GM23248 (cell line): ENCODE measurements at regions not wholly inside any gene's neighbourhood (a gene's known extent, or its start where the extent isn't known, plus 50 kb on each side); places are given as distances from the start of the nearest gene placed in this dataset.

Source experiments
- EZH2 ChIP-seq: fragments of 200-600 bp; sonication (generic); IDR thresholded peaks from 2 replicates; pipeline ENCODE4 v1.6.1; 2018; ENCODE audit warnings: antibody characterized with exemption, mild to moderate bottlenecking; ENCODE audit not compliant: insufficient read depth, poor library complexity, severe bottlenecking
- EZH2phosphoT487 ChIP-seq: fragments of 200-600 bp; sonication (generic); IDR thresholded peaks from 2 replicates; pipeline ENCODE4 v1.6.1; 2018; ENCODE audit warnings: antibody characterized with exemption, moderate library complexity, mild to moderate bottlenecking, low read depth; ENCODE audit not compliant: insufficient read depth

DNA sequence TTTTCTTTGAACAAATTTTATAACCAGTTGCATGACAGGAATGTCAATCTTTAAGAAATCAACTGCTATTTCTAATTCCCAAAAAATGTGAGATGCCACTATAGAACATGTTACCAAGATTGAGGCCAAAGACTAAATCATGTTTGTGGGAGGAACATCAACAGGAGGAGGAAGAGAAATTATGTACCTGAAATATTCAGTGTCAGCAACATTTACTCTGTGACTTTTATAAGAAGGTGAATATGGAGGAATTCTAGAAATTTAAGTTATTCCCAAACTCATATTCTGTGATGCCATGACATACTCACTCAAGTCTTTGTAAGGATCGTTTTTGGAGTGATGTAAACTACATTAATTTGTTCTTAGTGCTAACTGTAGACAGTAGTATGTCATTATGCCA, 408.4 kb downstream of the SH2D4B start:
- no peak for TF ChIP-seq EZH2phosphoT487
- no peak for TF ChIP-seq EZH2
